ENCODE measurements at regions not wholly inside any gene's neighbourhood (a gene's known extent, or its start where the extent isn't known, plus 50 kb on each side); places are given as distances from the start of the nearest gene placed in this dataset.

- TF ChIP-seq SP1 (IDR thresholded peaks at IDR 0.05) = no peak
- TF ChIP-seq ARNT (IDR thresholded peaks at IDR 0.05) = no peak
- TF ChIP-seq SUZ12 (IDR thresholded peaks at IDR 0.05) = no peak
- TF ChIP-seq FOXM1 (IDR thresholded peaks at IDR 0.05; ENCODE audit: borderline replicate concordance) = no peak
Measured at GRCh38 chr6:167481307-167481926, 156.5 kb downstream of the TTLL2 start.

Data from HEK293T (cell line).